ENCODE measurements at regions not wholly inside any gene's neighbourhood (a gene's known extent, or its start where the extent isn't known, plus 50 kb on each side); places are given as distances from the start of the nearest gene placed in this dataset.
"Not testable (repeated sequence)": the region's sequence is repeated elsewhere in the genome, so short reads cannot be mapped to it uniquely, and the experiment has no call there.

DNA sequence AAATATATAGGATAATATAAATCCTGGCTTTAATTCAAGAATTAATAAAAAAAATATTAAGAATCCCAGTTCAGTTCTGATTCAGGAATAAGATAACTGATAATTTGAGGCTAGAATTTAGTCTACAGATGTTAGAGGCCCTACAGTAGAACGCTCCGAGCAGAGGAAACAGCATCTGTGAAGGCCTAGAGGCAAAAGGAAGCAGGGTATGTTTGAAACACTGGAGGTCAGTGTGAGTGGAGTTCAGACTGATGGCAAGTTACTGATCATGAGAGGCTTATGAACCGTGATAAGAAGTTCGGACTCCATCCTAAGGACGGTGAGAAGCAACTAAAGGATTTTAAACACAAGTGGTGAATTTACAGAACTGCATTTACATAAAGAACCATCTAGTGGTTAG lies 79.3 kb upstream of the NOTCH2NLA start:
- not testable (repeated sequence) for TF ChIP-seq CTCF (conservative IDR thresholded peaks at IDR 0.05; ENCODE audit: low read depth, low read length); EZH2 (IDR thresholded peaks at IDR 0.05; ENCODE audit: low read length, unreplicated experiment); EZH2phosphoT487 (IDR thresholded peaks at IDR 0.05; ENCODE audit: borderline replicate concordance, low read length)

Data from PC-3 (cell line).